Fibroblast of lung (primary cell): ENCODE measurements at regions not wholly inside any gene's neighbourhood (a gene's known extent, or its start where the extent isn't known, plus 50 kb on each side); places are given as distances from the start of the nearest gene placed in this dataset.

ENCODE experiments used
- DNase-seq, 2 donors: peaks; one replicate each; pipeline versions ENCODE4 v3.0.0 to v3.0.0-alpha.2; 2010; ENCODE audit warnings: low read depth in 2 of 2
- H2AFZ ChIP-seq: 2 replicates; pipeline ENCODE4 v1.5.1; 2012; ENCODE audit warnings: low read length, control low read depth, inconsistent platforms
- H3K27ac ChIP-seq: 2 replicates; pipeline ENCODE4 v1.5.1; 2011; ENCODE audit warnings: low read length, control low read depth; ENCODE audit not compliant: insufficient read depth
- H3K27me3 ChIP-seq: 2 replicates; pipeline ENCODE4 v1.5.1; 2011; ENCODE audit warnings: mild to moderate bottlenecking, low read length; ENCODE audit not compliant: control insufficient read depth, insufficient read depth
- H3K36me3 ChIP-seq: 2 replicates; pipeline ENCODE4 v1.5.1; 2011; ENCODE audit warnings: low read length; ENCODE audit not compliant: control insufficient read depth, insufficient read depth
- H3K4me1 ChIP-seq: 2 replicates; pipeline ENCODE4 v1.5.1; 2011; ENCODE audit warnings: low read length; ENCODE audit not compliant: control insufficient read depth, insufficient read depth; ENCODE audit errors: extremely low read depth
- H3K4me2 ChIP-seq: 2 replicates; pipeline ENCODE4 v1.5.1; 2011; ENCODE audit warnings: low read length, control low read depth; ENCODE audit not compliant: insufficient read depth; ENCODE audit errors: extremely low read depth
- H3K4me3 ChIP-seq, 4 experiments: fragments of 200-600 bp in 1 of 4; sonication (generic) in 1 of 4; replicated peaks in 1 of 4; 2 replicates each; pipeline ENCODE4 v1.5.1; 2011 to 2016; ENCODE audit warnings: low read length in 4 of 4, low read depth in 3 of 4, mild to moderate bottlenecking in 3 of 4, control low read depth in 2 of 4, inconsistent platforms in 1 of 4, mixed read lengths in 1 of 4; ENCODE audit not compliant: insufficient read depth in 1 of 4; ENCODE audit errors: control extremely low read depth in 1 of 4
- H3K79me2 ChIP-seq: 2 replicates; pipeline ENCODE4 v1.5.1; 2012; ENCODE audit warnings: mild to moderate bottlenecking, low read length, inconsistent platforms; ENCODE audit not compliant: control insufficient read depth, insufficient read depth
- H3K9ac ChIP-seq: 2 replicates; pipeline ENCODE4 v1.5.1; 2011; ENCODE audit warnings: mild to moderate bottlenecking, low read length, control low read depth; ENCODE audit not compliant: insufficient read depth
- H3K9me3 ChIP-seq: 2 replicates; pipeline ENCODE4 v1.5.1; 2012; ENCODE audit warnings: low read depth, low read length; ENCODE audit not compliant: control insufficient read depth, insufficient read depth
- H4K20me1 ChIP-seq: 2 replicates; pipeline ENCODE4 v1.5.1; 2011; ENCODE audit warnings: low read length; ENCODE audit not compliant: control insufficient read depth, insufficient read depth; ENCODE audit errors: extremely low read depth
- EZH2 ChIP-seq: IDR thresholded peaks from 2 replicates; pipeline ENCODE4 v1.5.1; 2012; ENCODE audit warnings: low read length, control low read depth, mild to moderate bottlenecking; ENCODE audit errors: missing control alignments
- TF ChIP-seq, protein P1 (sequence below), 2 donors: IDR thresholded peaks in 1 of 2; conservative IDR thresholded peaks in 1 of 2; 1 replicate in 1 of 2; 2 replicates in 1 of 2; pipeline ENCODE4 v1.5.1; 2011 to 2012; ENCODE audit warnings: low read length in 2 of 2, control low read depth in 1 of 2, inconsistent platforms in 1 of 2, low read depth in 1 of 2, mild to moderate bottlenecking in 1 of 2

DNA sequence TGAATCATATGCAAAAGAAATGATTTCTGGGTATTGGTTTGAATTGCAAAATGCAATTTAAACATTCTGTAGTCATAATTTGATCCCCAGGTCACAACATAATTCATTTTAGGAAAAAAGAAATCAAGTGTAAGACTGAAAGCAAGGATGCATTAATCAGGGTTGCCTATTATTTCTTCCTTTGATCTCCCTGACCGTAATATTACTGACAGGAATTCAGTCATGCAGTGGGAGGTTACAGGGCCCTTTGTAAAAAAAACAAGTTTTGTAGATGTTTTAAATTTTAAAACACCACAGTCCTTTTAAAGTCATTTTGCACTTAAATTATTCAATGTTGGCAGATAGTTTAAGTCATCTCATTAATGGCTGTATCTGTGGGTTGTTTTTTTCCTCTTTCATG, 263.0 kb upstream of the NCAM2 start:
- no peak overlapping the region for H3K4me2 ChIP-seq
- H3K79me2 ChIP-seq = no peaks in the 10 kb centered on the region
- no peak for DNase-seq
- no peaks in the 10 kb centered on the region for H3K36me3 ChIP-seq
- H3K9ac ChIP-seq = no peak overlapping the region
- H3K4me3 ChIP-seq = no peak overlapping the region
- H3K4me1 ChIP-seq = no peaks in the 10 kb centered on the region
- H2AFZ ChIP-seq = no peak overlapping the region
- no peaks in the 10 kb centered on the region for H3K27me3 ChIP-seq
- no peak overlapping the region for H3K27ac ChIP-seq
- no peaks in the 10 kb centered on the region for H3K9me3 ChIP-seq
- no peaks in the 10 kb centered on the region for H4K20me1 ChIP-seq
- TF ChIP-seq EZH2 = no peak
- TF ChIP-seq, protein P1, sequence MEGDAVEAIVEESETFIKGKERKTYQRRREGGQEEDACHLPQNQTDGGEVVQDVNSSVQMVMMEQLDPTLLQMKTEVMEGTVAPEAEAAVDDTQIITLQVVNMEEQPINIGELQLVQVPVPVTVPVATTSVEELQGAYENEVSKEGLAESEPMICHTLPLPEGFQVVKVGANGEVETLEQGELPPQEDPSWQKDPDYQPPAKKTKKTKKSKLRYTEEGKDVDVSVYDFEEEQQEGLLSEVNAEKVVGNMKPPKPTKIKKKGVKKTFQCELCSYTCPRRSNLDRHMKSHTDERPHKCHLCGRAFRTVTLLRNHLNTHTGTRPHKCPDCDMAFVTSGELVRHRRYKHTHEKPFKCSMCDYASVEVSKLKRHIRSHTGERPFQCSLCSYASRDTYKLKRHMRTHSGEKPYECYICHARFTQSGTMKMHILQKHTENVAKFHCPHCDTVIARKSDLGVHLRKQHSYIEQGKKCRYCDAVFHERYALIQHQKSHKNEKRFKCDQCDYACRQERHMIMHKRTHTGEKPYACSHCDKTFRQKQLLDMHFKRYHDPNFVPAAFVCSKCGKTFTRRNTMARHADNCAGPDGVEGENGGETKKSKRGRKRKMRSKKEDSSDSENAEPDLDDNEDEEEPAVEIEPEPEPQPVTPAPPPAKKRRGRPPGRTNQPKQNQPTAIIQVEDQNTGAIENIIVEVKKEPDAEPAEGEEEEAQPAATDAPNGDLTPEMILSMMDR (conservative IDR thresholded peaks at IDR 0.05 in 1 of 2, IDR thresholded peaks at IDR 0.05 in 1 of 2; ENCODE audit: low read depth in 1 of 2, low read length in 2 of 2) = no peak

DNA sequence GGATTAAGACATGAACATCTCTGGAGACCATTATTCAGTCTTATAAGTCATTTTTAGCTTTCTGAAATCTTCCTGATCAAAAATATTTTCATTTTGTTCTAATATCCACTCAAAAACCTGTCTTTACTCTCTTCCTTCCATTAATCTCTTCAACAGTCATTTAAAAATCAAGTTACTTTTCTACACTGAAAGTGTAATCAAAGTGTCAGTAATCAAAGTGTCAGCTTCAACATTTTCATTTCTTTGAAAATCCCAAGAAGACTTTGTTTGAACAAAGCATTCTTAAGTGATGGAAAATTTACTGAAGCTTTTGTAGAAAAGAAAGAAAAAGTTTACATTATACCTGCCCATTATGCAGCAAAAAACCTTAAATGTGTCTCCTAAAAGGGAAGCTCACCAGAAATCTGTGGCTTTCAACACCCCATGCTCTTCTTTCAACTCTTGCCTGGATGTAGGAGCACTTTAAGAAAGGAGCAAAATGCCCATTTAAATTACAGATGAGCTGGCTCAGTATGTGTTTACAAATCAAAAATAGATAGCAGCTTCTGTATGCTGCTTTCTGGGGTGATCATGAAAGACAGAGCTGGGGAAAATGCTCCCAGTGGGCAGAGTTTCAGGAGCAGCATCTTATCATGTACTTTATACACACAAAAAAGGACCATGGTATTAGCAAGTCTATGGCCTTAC, 260.8 kb upstream of the NCAM2 start:
- TF ChIP-seq, protein P1 (conservative IDR thresholded peaks at IDR 0.05 in 1 of 2, IDR thresholded peaks at IDR 0.05 in 1 of 2; ENCODE audit: low read depth in 1 of 2, low read length in 2 of 2) = no peak
- no peak for TF ChIP-seq EZH2
- no peak for DNase-seq

DNA sequence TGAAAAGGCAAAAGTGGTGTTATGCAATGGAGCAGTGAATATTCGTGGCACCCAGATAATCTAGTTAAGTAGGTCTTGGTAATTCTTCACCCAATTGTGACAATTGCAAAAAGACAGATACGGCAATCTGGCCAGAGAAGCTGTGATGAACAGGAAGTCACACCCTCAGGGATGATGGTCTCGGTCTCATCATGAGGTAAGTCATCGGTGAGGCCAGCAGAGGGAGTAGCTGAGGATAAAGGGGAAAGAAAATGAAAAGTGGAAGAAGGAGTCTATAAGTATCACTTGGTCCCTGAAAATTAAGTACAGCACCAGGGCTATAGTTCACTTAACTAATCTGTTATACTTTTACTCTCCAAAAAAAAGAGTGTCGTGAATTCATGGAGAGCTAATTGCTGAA, 258.8 kb upstream of the NCAM2 start:
- Histone ChIP-seq H3K9me3 (no peaks in the 10 kb centered on the region), H3K27ac (no peak overlapping the region)
- no peak for TF ChIP-seq EZH2
- TF ChIP-seq, protein P1 (conservative IDR thresholded peaks at IDR 0.05 in 1 of 2, IDR thresholded peaks at IDR 0.05 in 1 of 2; ENCODE audit: low read depth in 1 of 2, low read length in 2 of 2) = peak in 1 of 2 donors; percentile 0

More for the DNA sequence above, 260.8 kb upstream of the NCAM2 start:
- Histone ChIP-seq H4K20me1 (no peaks in the 10 kb centered on the region), H3K36me3 (no peaks in the 10 kb centered on the region), H3K27ac (no peak overlapping the region), H3K4me2 (no peak overlapping the region), H3K9me3 (no peaks in the 10 kb centered on the region), H3K79me2 (no peaks in the 10 kb centered on the region), H3K4me1 (no peaks in the 10 kb centered on the region), H3K4me3 (no peak overlapping the region), H3K9ac (no peak overlapping the region), H2AFZ (no peak overlapping the region), H3K27me3 (no peaks in the 10 kb centered on the region)

More for the DNA sequence above, 258.8 kb upstream of the NCAM2 start:
- no peaks in the 10 kb centered on the region for H3K36me3 ChIP-seq
- no peak overlapping the region for H3K4me2 ChIP-seq
- no peak overlapping the region for H2AFZ ChIP-seq
- no peaks in the 10 kb centered on the region for H3K79me2 ChIP-seq
- no peak overlapping the region for H3K4me3 ChIP-seq
- no peak for DNase-seq
- H3K27me3 ChIP-seq = no peaks in the 10 kb centered on the region
- no peaks in the 10 kb centered on the region for H3K4me1 ChIP-seq
- H4K20me1 ChIP-seq = no peaks in the 10 kb centered on the region
- H3K9ac ChIP-seq = no peak overlapping the region
